Endothelial cell of umbilical vein (primary cell): ENCODE measurements at regions not wholly inside any gene's neighbourhood (a gene's known extent, or its start where the extent isn't known, plus 50 kb on each side); places are given as distances from the start of the nearest gene placed in this dataset.

Experiments
- BruUV-seq: library from RNA; stranded (reverse); fragments of 400-500 nt; replicated peaks from 2 replicates; lab custom pipeline; 2021; lab: Mats Ljungman, UMichigan
- CTCF ChIA-PET: fragments of 300-600, 350-600 bp; sonication (Branson Sonifier 250); formaldehyde crosslinking; loops from one replicate; lab custom pipeline; 2021; ENCODE audit warnings: antibody characterized with exemption, inconsistent platforms; lab: Charles Lee
- POLR2A ChIA-PET: fragments of 300-600, 350-600 bp; sonication (Branson Sonifier 250); formaldehyde crosslinking; loops from one replicate; lab custom pipeline; 2021; ENCODE audit warnings: antibody characterized with exemption, inconsistent platforms; lab: Charles Lee
- DNase-seq: peaks from one replicate; pipeline ENCODE4 v3.0.0-alpha.2; 2011; ENCODE audit warnings: low read depth, low spot score
- FAIRE-seq: peaks from 2 replicates; lab custom pipeline; 2011; peaks lifted over from hg19 to GRCh38; lab: Jason Lieb, UNC
- H2AFZ ChIP-seq: 2 replicates; pipeline ENCODE4 v1.6.0; 2012; ENCODE audit warnings: low read depth, low read length, control low read depth, inconsistent platforms
- H3K27ac ChIP-seq: 2 replicates; pipeline ENCODE4 v1.5.1; 2011; ENCODE audit warnings: low read depth, mild to moderate bottlenecking, control low read depth, low read length, moderate library complexity; ENCODE audit not compliant: insufficient read depth
- H3K27me3 ChIP-seq, 2 experiments: 2 replicates each; pipeline versions ENCODE4 v1.6.0 to v1.6.1; 2011; ENCODE audit warnings: low read length in 2 of 2, mixed read lengths in 1 of 2; ENCODE audit not compliant: control insufficient read depth in 2 of 2, insufficient read depth in 2 of 2
- H3K36me3 ChIP-seq, 2 experiments: 2 replicates in 1 of 2; 3 replicates in 1 of 2; pipeline ENCODE4 v1.5.1; 2011; ENCODE audit warnings: low read length in 2 of 2, mild to moderate bottlenecking in 1 of 2, moderate library complexity in 1 of 2; ENCODE audit not compliant: control insufficient read depth in 2 of 2, insufficient read depth in 2 of 2; ENCODE audit errors: extremely low read depth in 1 of 2
- H3K4me1 ChIP-seq: 3 replicates; pipeline ENCODE4 v1.5.1; 2011; ENCODE audit warnings: mild to moderate bottlenecking, low read length; ENCODE audit not compliant: control insufficient read depth, insufficient read depth; ENCODE audit errors: extremely low read depth
- H3K4me2 ChIP-seq: 2 replicates; pipeline ENCODE4 v1.6.1; 2011; ENCODE audit warnings: low read length, control low read depth, mixed read lengths; ENCODE audit not compliant: insufficient read depth
- H3K4me3 ChIP-seq, 3 experiments: fragments of 200-600 bp in 1 of 3; sonication (generic), shearing (Covaris generic) in 1 of 3; replicated peaks in 1 of 3; 2 replicates each; pipeline ENCODE4 v1.5.1; 2011 to 2016; ENCODE audit warnings: control low read depth in 3 of 3, low read length in 3 of 3, mild to moderate bottlenecking in 2 of 3, inconsistent platforms in 1 of 3, low read depth in 1 of 3, moderate library complexity in 1 of 3; ENCODE audit not compliant: insufficient read depth in 1 of 3
- H3K79me2 ChIP-seq: 2 replicates; pipeline ENCODE4 v1.6.0; 2012; ENCODE audit warnings: low read length, inconsistent platforms; ENCODE audit not compliant: control insufficient read depth, insufficient read depth
- H3K9ac ChIP-seq: replicated peaks from 2 replicates; pipeline ENCODE3; 2011; ENCODE audit warnings: low read length, control low read depth; ENCODE audit not compliant: insufficient read depth; ENCODE audit errors: extremely low read depth
- H3K9me1 ChIP-seq: replicated peaks from 3 replicates; pipeline ENCODE4 v1.6.0; 2011; ENCODE audit warnings: mild to moderate bottlenecking, low read length; ENCODE audit not compliant: control insufficient read depth, insufficient read depth; ENCODE audit errors: extremely low read depth
- H3K9me3 ChIP-seq: replicated peaks from 2 replicates; pipeline ENCODE4 v1.5.1; 2012; ENCODE audit warnings: low read length, inconsistent platforms; ENCODE audit not compliant: control insufficient read depth, insufficient read depth
- H4K20me1 ChIP-seq: replicated peaks from 2 replicates; pipeline ENCODE3; 2011; ENCODE audit warnings: mild to moderate bottlenecking, low read length; ENCODE audit not compliant: control insufficient read depth, insufficient read depth; ENCODE audit errors: extremely low read depth
- CTCF ChIP-seq, 2 donors: IDR thresholded peaks; 1 replicate in 1 of 2; 2 replicates in 1 of 2; pipeline ENCODE4 v1.5.1; 2011; ENCODE audit warnings: low read length in 2 of 2, mild to moderate bottlenecking in 2 of 2, moderate library complexity in 2 of 2, control low read depth in 1 of 2, inconsistent platforms in 1 of 2, low read depth in 1 of 2; ENCODE audit not compliant: insufficient read depth in 1 of 2; ENCODE audit errors: extremely low read depth in 1 of 2
- EZH2 ChIP-seq: IDR thresholded peaks from 2 replicates; pipeline ENCODE4 v1.6.1; 2012; ENCODE audit warnings: borderline replicate concordance, low read depth, mild to moderate bottlenecking, moderate library complexity, low read length, inconsistent platforms; ENCODE audit not compliant: severe bottlenecking
- FOS ChIP-seq: IDR thresholded peaks from 2 replicates; pipeline ENCODE4 v1.6.1; 2011; ENCODE audit warnings: mild to moderate bottlenecking, low read length, moderate library complexity, borderline replicate concordance; ENCODE audit not compliant: insufficient read depth
- GATA2 ChIP-seq: IDR thresholded peaks from 2 replicates; pipeline ENCODE4 v1.7.0; 2011; ENCODE audit warnings: low read depth, mild to moderate bottlenecking, moderate library complexity, mixed read lengths, low read length; ENCODE audit not compliant: insufficient read length, insufficient read depth
- JUN ChIP-seq: IDR thresholded peaks from 2 replicates; pipeline ENCODE4 v1.6.1; 2011; ENCODE audit warnings: borderline replicate concordance, low read depth; ENCODE audit not compliant: insufficient read length, insufficient read depth
- MAX ChIP-seq: IDR thresholded peaks from 2 replicates; pipeline ENCODE4 v1.6.1; 2011; ENCODE audit not compliant: insufficient read depth, insufficient read length
- MYC ChIP-seq: IDR thresholded peaks from one replicate; pipeline ENCODE4 v1.6.1; 2011; ENCODE audit warnings: mild to moderate bottlenecking, low read depth, low read length
- POLR2A ChIP-seq: IDR thresholded peaks from 2 replicates; pipeline ENCODE4 v1.6.1; 2012; ENCODE audit warnings: low read depth, mild to moderate bottlenecking, control low read depth, low read length
- POLR2AphosphoS5 ChIP-seq: IDR thresholded peaks from 2 replicates; pipeline ENCODE4 v1.6.1; 2012; ENCODE audit warnings: low read depth, mild to moderate bottlenecking, control low read depth, low read length, moderate library complexity; ENCODE audit not compliant: insufficient read depth
- dilution Hi-C: fragments of 300-500 bp; cut with MboI; formaldehyde crosslinking; loops from one replicate; pipeline ENCODE4 v1.15.0; 2019; ENCODE audit warnings: low sequenced_read_pairs; ENCODE audit not compliant: extremely low pct_ligation_motif_present
- intact Hi-C: fragments of 100-400 bp; cut with micrococcal nuclease; formaldehyde crosslinking; loops from one replicate; pipeline ENCODE4 v1.10.0; 2022

GRCh38 chr9:22838266-22838665 is 391.6 kb downstream of the DMRTA1 start:
- Histone ChIP-seq H3K27ac (no peak overlapping the region), H3K36me3 (no peaks in the 10 kb centered on the region), H3K27me3 (no peaks in the 10 kb centered on the region), H2AFZ (no peak overlapping the region), H3K4me3 (no peak overlapping the region), H3K4me1 (no peaks in the 10 kb centered on the region), H3K9ac (no peak overlapping the region), H3K9me3 (no peaks in the 10 kb centered on the region), H3K4me2 (no peak overlapping the region), H4K20me1 (no peaks in the 10 kb centered on the region), H3K79me2 (no peaks in the 10 kb centered on the region), H3K9me1 (no peaks in the 10 kb centered on the region)
- POLR2A ChIA-PET = no interaction called here
- dilution Hi-C loops (no loop called here), intact Hi-C loops (no loop called here)
- TF ChIP-seq MAX (no peak), POLR2AphosphoS5 (no peak), EZH2 (no peak), MYC (no peak), GATA2 (no peak), CTCF (IDR thresholded peaks at IDR 0.05; ENCODE audit: extremely low read depth in 1 of 2, insufficient read depth in 1 of 2, low read depth in 1 of 2, low read length in 2 of 2) (no peak), POLR2A (no peak), JUN (no peak), FOS (no peak)
- CTCF ChIA-PET = no interaction called here
- FAIRE-seq (no peak), DNase-seq (no peak)
- no TSS peak for BruUV-seq
